GM12875 (cell line): ENCODE measurements at regions not wholly inside any gene's neighbourhood (a gene's known extent, or its start where the extent isn't known, plus 50 kb on each side); places are given as distances from the start of the nearest gene placed in this dataset.
"Not testable (repeated sequence)": the region's sequence is repeated elsewhere in the genome, so short reads cannot be mapped to it uniquely, and the experiment has no call there.

Experiments
- H3K4me3 ChIP-seq: one replicate; pipeline ENCODE4 v1.5.1; 2011; ENCODE audit warnings: low read depth, low read length, control low read depth
- CTCF ChIP-seq: IDR thresholded peaks from 2 replicates; pipeline ENCODE4 v1.5.1; 2011; ENCODE audit warnings: low read depth, mild to moderate bottlenecking, control low read depth, inconsistent platforms, low read length, moderate library complexity, borderline replicate concordance; ENCODE audit not compliant: insufficient read depth

GRCh38 chr19:28703400-28703956 is 509.5 kb downstream of the UQCRFS1 start:
- no peak for TF ChIP-seq CTCF
- H3K4me3 ChIP-seq = no peak overlapping the region

DNA sequence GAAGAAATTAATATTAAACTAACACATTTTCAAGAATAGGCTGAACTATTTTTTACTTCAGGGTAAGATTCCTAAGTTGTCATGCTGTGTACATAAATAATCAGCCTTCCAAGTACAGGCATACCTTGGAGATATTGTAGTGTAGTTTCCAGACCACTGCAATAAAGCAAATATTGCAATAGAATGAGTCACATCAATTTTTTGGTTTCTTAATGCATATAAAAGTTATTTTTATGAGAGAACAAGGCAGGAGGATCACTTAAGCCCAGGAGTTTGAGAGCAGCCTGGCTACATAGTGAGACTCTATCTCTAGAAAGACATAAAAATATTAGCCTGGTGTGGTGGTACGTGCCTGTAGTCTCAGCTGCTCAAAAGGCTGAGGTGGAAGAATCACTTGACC is 511.5 kb downstream of the UQCRFS1 start:
- no peak overlapping the region for H3K4me3 ChIP-seq
- TF ChIP-seq CTCF = no peak

DNA sequence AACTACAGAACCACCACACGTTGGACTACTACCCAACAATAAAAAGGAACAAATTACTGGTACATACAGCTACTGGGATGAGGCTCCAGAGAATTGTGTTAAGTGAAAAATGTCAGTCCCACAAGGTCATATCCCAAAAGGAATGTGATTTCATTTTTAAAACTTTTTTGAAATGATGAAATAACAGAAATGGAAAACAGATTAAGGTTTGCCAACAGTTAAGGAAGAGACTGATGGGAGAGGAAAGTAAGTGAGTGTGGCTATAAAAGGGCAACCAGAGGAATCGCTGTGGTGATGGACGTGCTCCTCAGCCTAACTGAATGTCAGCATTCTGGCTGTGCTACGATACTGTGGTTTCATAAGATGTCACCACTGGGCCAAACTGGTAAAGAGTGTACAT is 512.8 kb downstream of the UQCRFS1 start:
- TF ChIP-seq CTCF = no peak

DNA sequence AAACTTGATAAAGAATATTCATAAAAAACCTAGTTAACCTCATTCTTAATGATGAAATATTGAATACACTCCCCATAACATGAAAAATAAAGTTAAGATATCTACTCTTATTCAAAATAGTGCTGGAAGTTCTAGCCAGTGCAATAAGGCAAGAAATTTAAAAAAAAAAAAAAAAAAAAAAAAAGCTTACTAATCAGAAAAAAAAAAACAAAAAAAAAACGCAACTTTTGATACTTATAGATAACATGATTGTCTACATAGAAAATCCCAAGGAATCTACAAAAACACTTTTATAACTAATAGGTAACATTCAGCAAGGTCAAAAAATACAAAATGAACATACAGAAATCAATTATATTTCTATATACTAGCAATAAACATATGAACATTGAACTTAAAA is 515.6 kb downstream of the UQCRFS1 start:
- no peak overlapping the region for H3K4me3 ChIP-seq
- no peak for TF ChIP-seq CTCF

More for the DNA sequence above, 512.8 kb downstream of the UQCRFS1 start:
- no peak overlapping the region for H3K4me3 ChIP-seq

- no peak overlapping the region for H3K4me3 ChIP-seq
- no peak for TF ChIP-seq CTCF
Observed at GRCh38 chr19:28694812-28695211, 518.1 kb downstream of the UQCRFS1 start.

DNA sequence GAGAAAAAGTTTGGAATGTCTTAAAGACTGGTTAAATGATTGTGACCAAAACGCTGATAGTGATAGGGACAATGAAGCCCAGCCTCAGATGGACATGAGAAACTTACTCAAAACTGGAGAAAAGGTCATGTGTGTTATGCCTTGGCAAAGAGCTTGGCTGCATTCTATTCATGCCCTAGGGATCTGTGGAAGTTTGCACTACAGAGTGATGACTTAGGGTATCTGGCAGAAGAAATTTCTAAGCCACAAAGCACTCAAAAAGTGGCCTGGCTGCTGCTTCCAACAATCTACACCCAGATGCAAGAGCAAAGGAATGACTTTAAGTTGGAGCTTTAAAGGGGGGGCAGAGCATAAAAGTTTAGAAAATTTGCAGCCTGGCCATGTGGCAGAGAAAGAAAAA is 521.3 kb downstream of the UQCRFS1 start:
- no peak for TF ChIP-seq CTCF
- H3K4me3 ChIP-seq = no peak overlapping the region

DNA sequence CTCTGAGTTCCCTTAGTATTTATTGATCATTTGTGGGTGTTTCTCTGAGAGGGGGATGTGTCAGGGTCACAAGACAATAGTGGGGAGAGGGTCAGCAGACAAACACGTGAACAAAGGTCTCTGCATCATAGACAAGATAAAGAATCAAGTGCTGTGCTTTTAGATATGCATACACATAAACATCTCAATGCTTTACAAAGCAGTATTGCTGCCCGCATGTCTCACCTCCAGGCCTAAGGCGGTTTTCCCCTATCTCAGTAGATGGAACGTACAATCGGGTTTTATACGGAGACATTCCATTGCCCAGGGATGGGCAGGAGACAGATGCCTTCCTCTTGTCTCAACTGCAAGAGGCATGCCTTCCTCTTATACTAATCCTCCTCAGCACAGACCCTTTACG is 523.5 kb downstream of the UQCRFS1 start:
- not testable (repeated sequence) for H3K4me3 ChIP-seq

DNA sequence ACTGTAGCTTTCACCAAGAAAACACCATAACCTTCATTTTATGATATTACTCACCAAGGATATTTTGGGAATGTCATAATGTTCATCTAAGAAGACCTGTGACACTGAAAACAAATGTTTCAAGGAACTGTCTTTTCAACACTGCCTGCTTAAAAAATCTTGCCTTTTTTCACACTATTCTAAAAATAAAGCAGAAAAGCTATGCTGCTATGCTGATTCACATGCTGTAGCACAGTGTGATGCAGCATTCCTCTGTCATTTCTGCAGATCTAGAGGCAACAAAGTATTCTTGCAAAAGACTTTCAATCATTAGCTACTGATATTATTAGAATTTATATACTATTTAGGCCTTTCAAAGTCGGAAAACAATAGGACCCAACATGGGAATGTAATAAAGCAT is 525.7 kb downstream of the UQCRFS1 start:
- H3K4me3 ChIP-seq = no peak overlapping the region
- no peak for TF ChIP-seq CTCF
